ENCODE measurements at regions not wholly inside any gene's neighbourhood (a gene's known extent, or its start where the extent isn't known, plus 50 kb on each side); places are given as distances from the start of the nearest gene placed in this dataset.

- no peaks in the 10 kb centered on the region for H3K36me3 ChIP-seq (ENCODE audit: low read depth, low read length)
- no peak overlapping the region for H3K4me3 ChIP-seq (ENCODE audit: low read length)
- POLR2A ChIA-PET (ENCODE audit: unreplicated experiment), result no interaction called here
- H3K9me3 ChIP-seq (ENCODE audit: low read length), result no peaks in the 10 kb centered on the region
- H3F3A ChIP-seq (ENCODE audit: low read length, unreplicated experiment), result no peaks in the 10 kb centered on the region
- no peak overlapping the region for H3K27ac ChIP-seq (ENCODE audit: low read length)
- no peak overlapping the region for H2AFZ ChIP-seq (ENCODE audit: low read length)
- no peaks in the 10 kb centered on the region for H3K9me2 ChIP-seq (replicated peaks; ENCODE audit: low read length)
- no peaks in the 10 kb centered on the region for H3K79me2 ChIP-seq (ENCODE audit: low read length)
- H3K4me1 ChIP-seq (ENCODE audit: insufficient read depth, low read length), result no peaks in the 10 kb centered on the region
- CTCF ChIA-PET, result no interaction called here
- H3K27me3 ChIP-seq (ENCODE audit: low read length), result peaks cover 2% of the 10 kb centered on the region; the same call in 1 of the 2 replicates
- TF ChIP-seq EZH2phosphoT487 (IDR thresholded peaks at IDR 0.05; ENCODE audit: borderline replicate concordance, low read length) (no peak), EZH2 (IDR thresholded peaks at IDR 0.05; ENCODE audit: low read length, unreplicated experiment) (no peak), CTCF (conservative IDR thresholded peaks at IDR 0.05; ENCODE audit: low read depth, low read length) (no peak)
- ATAC-seq (no peak), DNase-seq (no peak)
- no peaks in the 10 kb centered on the region for H4K20me1 ChIP-seq (ENCODE audit: low read length)
- H3K4me2 ChIP-seq (ENCODE audit: low read length), result no peak overlapping the region
- no peak overlapping the region for H3K9ac ChIP-seq (ENCODE audit: low read length)
- BruUV-seq (replicated peaks), result no TSS peak
- intact Hi-C loops (cut with micrococcal nuclease), result no loop called here
These were observed 471.9 kb upstream of the HS6ST1 start for GRCh38 chr2:128790541-128791001.

- Histone ChIP-seq H3K4me1 (ENCODE audit: insufficient read depth, low read length) (no peaks in the 10 kb centered on the region), H4K20me1 (ENCODE audit: low read length) (no peaks in the 10 kb centered on the region), H3K4me2 (ENCODE audit: low read length) (no peak overlapping the region), H3K4me3 (ENCODE audit: low read length) (no peak overlapping the region), H3F3A (ENCODE audit: low read length, unreplicated experiment) (no peaks in the 10 kb centered on the region), H3K27ac (ENCODE audit: low read length) (no peak overlapping the region), H3K9me2 (replicated peaks; ENCODE audit: low read length) (no peaks in the 10 kb centered on the region), H3K9me3 (ENCODE audit: low read length) (no peaks in the 10 kb centered on the region), H3K79me2 (ENCODE audit: low read length) (no peaks in the 10 kb centered on the region), H3K9ac (ENCODE audit: low read length) (no peak overlapping the region), H3K27me3 (ENCODE audit: low read length) (no peaks in the 10 kb centered on the region), H2AFZ (ENCODE audit: low read length) (no peak overlapping the region), H3K36me3 (ENCODE audit: low read depth, low read length) (no peaks in the 10 kb centered on the region)
- CTCF ChIA-PET, result no interaction called here
- ATAC-seq, result no peak
- TF ChIP-seq EZH2 (IDR thresholded peaks at IDR 0.05; ENCODE audit: low read length, unreplicated experiment), result no peak
- TF ChIP-seq EZH2phosphoT487 (IDR thresholded peaks at IDR 0.05; ENCODE audit: borderline replicate concordance, low read length), result no peak
- TF ChIP-seq CTCF (conservative IDR thresholded peaks at IDR 0.05; ENCODE audit: low read depth, low read length), result no peak
- intact Hi-C loops (cut with micrococcal nuclease), result no loop called here
- no TSS peak for BruUV-seq (replicated peaks)
- DNase-seq, result no peak
- POLR2A ChIA-PET (ENCODE audit: unreplicated experiment), result no interaction called here
These were observed 472.7 kb upstream of the HS6ST1 start for GRCh38 chr2:128791120-128791984.

GRCh38 chr2:128791985-128792320 lies 473.3 kb upstream of the HS6ST1 start:
- intact Hi-C loops (cut with micrococcal nuclease), result no loop called here

More at GRCh38 chr2:128791985-128792320, 473.3 kb upstream of the HS6ST1 start:
- Histone ChIP-seq H3K9me3 (ENCODE audit: low read length) (no peaks in the 10 kb centered on the region), H3K9ac (ENCODE audit: low read length) (no peak overlapping the region), H3K9me2 (replicated peaks; ENCODE audit: low read length) (no peaks in the 10 kb centered on the region), H3K4me2 (ENCODE audit: low read length) (no peak overlapping the region), H3K27ac (ENCODE audit: low read length) (no peak overlapping the region), H3K27me3 (ENCODE audit: low read length) (no peaks in the 10 kb centered on the region), H3K36me3 (ENCODE audit: low read depth, low read length) (no peaks in the 10 kb centered on the region), H3K4me3 (ENCODE audit: low read length) (no peak overlapping the region), H4K20me1 (ENCODE audit: low read length) (no peaks in the 10 kb centered on the region), H3F3A (ENCODE audit: low read length, unreplicated experiment) (no peaks in the 10 kb centered on the region), H3K4me1 (ENCODE audit: insufficient read depth, low read length) (no peaks in the 10 kb centered on the region), H2AFZ (ENCODE audit: low read length) (no peak overlapping the region), H3K79me2 (ENCODE audit: low read length) (no peaks in the 10 kb centered on the region)
- TF ChIP-seq EZH2 (IDR thresholded peaks at IDR 0.05; ENCODE audit: low read length, unreplicated experiment) (no peak), CTCF (conservative IDR thresholded peaks at IDR 0.05; ENCODE audit: low read depth, low read length) (no peak), EZH2phosphoT487 (IDR thresholded peaks at IDR 0.05; ENCODE audit: borderline replicate concordance, low read length) (no peak)
- ChIA-PET POLR2A (ENCODE audit: unreplicated experiment) (no interaction called here), CTCF (no interaction called here)
- ATAC-seq (no peak), DNase-seq (no peak)
- no TSS peak for BruUV-seq (replicated peaks)
